Upper lobe of right lung (tissue), 1 donor: ENCODE measurements at regions not wholly inside any gene's neighbourhood (a gene's known extent, or its start where the extent isn't known, plus 50 kb on each side); places are given as distances from the start of the nearest gene placed in this dataset.

Source experiments
- ATAC-seq: fragments of 200-7000 bp; cut with Tn5 transposase; one replicate; pipeline ENCODE4 v1.9.1; 2020; ENCODE audit warnings: mild to moderate bottlenecking, moderate library complexity
- DNase-seq: peaks from one replicate; pipeline ENCODE4 v3.0.0-alpha.2; 2020
- H3K27ac ChIP-seq: fragments of 200-600 bp; one replicate; pipeline ENCODE4 v1.8.0; 2022
- H3K27me3 ChIP-seq: fragments of 200-600 bp; one replicate; pipeline ENCODE4 v1.8.0; 2022; ENCODE audit warnings: mild to moderate bottlenecking
- H3K36me3 ChIP-seq: fragments of 200-600 bp; one replicate; pipeline ENCODE4 v1.8.0; 2022
- H3K4me1 ChIP-seq: fragments of 200-600 bp; one replicate; pipeline ENCODE4 v1.8.0; 2022
- H3K4me3 ChIP-seq: fragments of 200-600 bp; one replicate; pipeline ENCODE4 v1.8.0; 2022; ENCODE audit warnings: mild to moderate bottlenecking
- H3K9me3 ChIP-seq: fragments of 200-600 bp; one replicate; pipeline ENCODE4 v1.8.0; 2022
- CTCF ChIP-seq: fragments of 200-600 bp; IDR thresholded peaks from one replicate; pipeline ENCODE4 v1.8.0; 2022; ENCODE audit warnings: antibody characterized with exemption
- intact Hi-C: fragments of 100-400 bp; cut with DNase I; formaldehyde crosslinking; loops from one replicate; pipeline ENCODE4 v1.11.0; 2022
- donor health status: DM: no; HTN: yes; CAD: no; lungs with severe emphysema.

- Histone ChIP-seq H3K9me3 (no peaks in the 10 kb centered on the region), H3K4me3 (no peak overlapping the region), H3K4me1 (peaks cover 9% of the 10 kb centered on the region), H3K36me3 (no peaks in the 10 kb centered on the region), H3K27me3 (no peaks in the 10 kb centered on the region), H3K27ac (no peak overlapping the region)
- intact Hi-C loops: no loop called here
- ATAC-seq (no peak), DNase-seq (no peak)
- no peak for TF ChIP-seq CTCF
These were observed 268.7 kb downstream of the ZEB1 start for GRCh38 chr10:31587691-31588090.

- no peak for DNase-seq
- no peak for TF ChIP-seq CTCF
- intact Hi-C loops: no loop called here
- peaks cover 16% of the 10 kb centered on the region for H3K4me1 ChIP-seq
- no peak overlapping the region for H3K4me3 ChIP-seq
- peak; percentile 59 for ATAC-seq
- H3K9me3 ChIP-seq: no peaks in the 10 kb centered on the region
- H3K36me3 ChIP-seq: no peaks in the 10 kb centered on the region
- H3K27me3 ChIP-seq: no peaks in the 10 kb centered on the region
- no peak overlapping the region for H3K27ac ChIP-seq
These were observed 268.0 kb downstream of the ZEB1 start for GRCh38 chr10:31586723-31587638.

GRCh38 chr10:31584876-31585275 lies 265.9 kb downstream of the ZEB1 start:
- intact Hi-C loops: no loop called here
- Histone ChIP-seq H3K4me1 (peaks cover 17% of the 10 kb centered on the region), H3K27ac (peak overlapping the region; percentile 17), H3K27me3 (no peaks in the 10 kb centered on the region), H3K4me3 (no peak overlapping the region), H3K9me3 (no peaks in the 10 kb centered on the region), H3K36me3 (no peaks in the 10 kb centered on the region)
- no peak for DNase-seq
- no peak for TF ChIP-seq CTCF
- ATAC-seq: no peak

GRCh38 chr10:31584098-31584631 lies 265.1 kb downstream of the ZEB1 start:
- Histone ChIP-seq H3K27me3 (no peaks in the 10 kb centered on the region), H3K9me3 (no peaks in the 10 kb centered on the region), H3K27ac (peak overlapping the region; percentile 17), H3K4me3 (no peak overlapping the region), H3K36me3 (no peaks in the 10 kb centered on the region), H3K4me1 (peaks cover 17% of the 10 kb centered on the region)
- intact Hi-C loops: no loop called here
- DNase-seq (no peak), ATAC-seq (peak; percentile 44)
- TF ChIP-seq CTCF: no peak

- Histone ChIP-seq H3K27ac (peak overlapping the region; percentile 47), H3K36me3 (no peaks in the 10 kb centered on the region), H3K9me3 (no peaks in the 10 kb centered on the region), H3K27me3 (no peaks in the 10 kb centered on the region), H3K4me3 (no peak overlapping the region), H3K4me1 (peaks cover 17% of the 10 kb centered on the region)
- intact Hi-C loops: no loop called here
- DNase-seq (no peak), ATAC-seq (no peak)
- no peak for TF ChIP-seq CTCF
These were observed 264.3 kb downstream of the ZEB1 start for GRCh38 chr10:31583293-31583692.
